Prostate gland (tissue), 2 donors: ENCODE measurements at regions not wholly inside any gene's neighbourhood (a gene's known extent, or its start where the extent isn't known, plus 50 kb on each side); places are given as distances from the start of the nearest gene placed in this dataset.
"Not testable (repeated sequence)": the region's sequence is repeated elsewhere in the genome, so short reads cannot be mapped to it uniquely, and the experiment has no call there.

ENCODE experiments used
- DNase-seq: peaks from one replicate; pipeline ENCODE4 v3.0.0-alpha.2; 2019; ENCODE audit warnings: low spot score
- H3K27ac ChIP-seq, 2 donors: fragments of 200-600 bp; sonication (generic); 2 replicates each; pipeline ENCODE4 v1.5.1; 2017 to 2019
- H3K27me3 ChIP-seq: fragments of 200-600 bp; sonication (generic); replicated peaks from 2 replicates; pipeline ENCODE4 v1.5.1; 2019; ENCODE audit not compliant: insufficient read depth
- H3K36me3 ChIP-seq, 2 donors: fragments of 200-600 bp; sonication (generic); 1 replicate in 1 of 2; 2 replicates in 1 of 2; pipeline versions ENCODE4 v1.5.1 to v1.8.1; 2017 to 2019
- H3K4me1 ChIP-seq: fragments of 200-600 bp; sonication (generic); replicated peaks from 2 replicates; pipeline ENCODE4 v1.5.1; 2019
- H3K4me3 ChIP-seq, 2 donors: fragments of 200-600 bp; sonication (generic); 2 replicates each; pipeline ENCODE4 v1.5.1; 2017 to 2019
- H3K9me3 ChIP-seq: fragments of 200-600 bp; sonication (generic); 2 replicates; pipeline ENCODE4 v1.5.1; 2017
- CTCF ChIP-seq, 4 experiments: fragments of 200-600 bp in 2 of 4; fragments of 450-650 bp in 2 of 4; sonication (generic) in 2 of 4; IDR thresholded peaks; 1 replicate in 3 of 4; 2 replicates in 1 of 4; pipeline ENCODE4 v1.5.1; 2016 to 2019; ENCODE audit warnings: antibody characterized with exemption in 4 of 4, mild to moderate bottlenecking in 2 of 4, moderate library complexity in 2 of 4
- POLR2A ChIP-seq: fragments of 450-650 bp; IDR thresholded peaks from one replicate; pipeline ENCODE4 v1.6.1; 2016; ENCODE audit warnings: antibody characterized with exemption, mild to moderate bottlenecking
- POLR2AphosphoS5 ChIP-seq: sonication (generic); formaldehyde crosslinking; IDR thresholded peaks from one replicate; pipeline ENCODE4 v1.6.1; 2017; ENCODE audit warnings: antibody characterized with exemption
- WGBS: methylation state at CpG from one replicate; pipeline ENCODE4 v1.1.5; 2018; 5-methylcytosine and 5-hydroxymethylcytosine counted together
- intact Hi-C: fragments of 100-400 bp; cut with DNase I; formaldehyde crosslinking; loops from one replicate; pipeline ENCODE4 v1.14.2; 2022

GRCh38 chr6:837380-837779, 144.4 kb upstream of the EXOC2 start:
- 64% methylated on average over 4 of the region's 4 CpGs for WGBS
- Histone ChIP-seq H3K9me3 (no peaks in the 10 kb centered on the region), H3K27ac (no peak overlapping the region), H3K36me3 (no peaks in the 10 kb centered on the region), H3K4me1 (no peaks in the 10 kb centered on the region), H3K4me3 (no peak overlapping the region), H3K27me3 (peaks cover 4% of the 10 kb centered on the region)
- no peak for DNase-seq
- intact Hi-C loops, result no loop called here
- no peak for TF ChIP-seq POLR2AphosphoS5
- no peak for TF ChIP-seq POLR2A
- no peak for TF ChIP-seq CTCF (IDR thresholded peaks at IDR 0.05)

- Histone ChIP-seq H3K4me1 (no peaks in the 10 kb centered on the region), H3K27me3 (peaks cover 4% of the 10 kb centered on the region), H3K9me3 (no peaks in the 10 kb centered on the region), H3K36me3 (no peaks in the 10 kb centered on the region), H3K4me3 (no peak overlapping the region), H3K27ac (no peak overlapping the region)
- no peak for DNase-seq
- 81% methylated on average over 2 of the region's 2 CpGs for WGBS
- intact Hi-C loops, result no loop called here
- TF ChIP-seq POLR2AphosphoS5 (no peak), POLR2A (no peak), CTCF (IDR thresholded peaks at IDR 0.05) (no peak)
These were observed 143.4 kb upstream of the EXOC2 start for GRCh38 chr6:836276-836853.

GRCh38 chr6:835476-836160, 142.7 kb upstream of the EXOC2 start:
- no peaks in the 10 kb centered on the region for H3K36me3 ChIP-seq
- intact Hi-C loops, result no loop called here
- 77% methylated on average over 3 of the region's 3 CpGs for WGBS
- peaks cover 4% of the 10 kb centered on the region for H3K27me3 ChIP-seq
- H3K4me3 ChIP-seq, result no peak overlapping the region
- H3K9me3 ChIP-seq, result no peaks in the 10 kb centered on the region
- H3K27ac ChIP-seq, result no peak overlapping the region
- TF ChIP-seq POLR2AphosphoS5 (no peak), CTCF (IDR thresholded peaks at IDR 0.05) (no peak), POLR2A (no peak)
- no peak for DNase-seq
- no peaks in the 10 kb centered on the region for H3K4me1 ChIP-seq

GRCh38 chr6:834866-835265, 141.9 kb upstream of the EXOC2 start:
- DNase-seq, result no peak
- H3K4me1 ChIP-seq, result no peaks in the 10 kb centered on the region
- H3K4me3 ChIP-seq, result no peak overlapping the region
- H3K9me3 ChIP-seq, result no peaks in the 10 kb centered on the region
- no peak overlapping the region for H3K27ac ChIP-seq
- intact Hi-C loops, result no loop called here
- H3K27me3 ChIP-seq, result peaks cover under 1% of the 10 kb centered on the region
- TF ChIP-seq POLR2A (no peak), CTCF (IDR thresholded peaks at IDR 0.05) (no peak), POLR2AphosphoS5 (no peak)
- 59% methylated on average over 2 of the region's 2 CpGs for WGBS
- H3K36me3 ChIP-seq, result no peaks in the 10 kb centered on the region

GRCh38 chr6:834190-834589, 141.3 kb upstream of the EXOC2 start:
- DNase-seq, result no peak
- TF ChIP-seq POLR2A (no peak), CTCF (IDR thresholded peaks at IDR 0.05) (no peak), POLR2AphosphoS5 (no peak)
- intact Hi-C loops, result no loop called here

GRCh38 chr6:832804-833203, 139.9 kb upstream of the EXOC2 start:
- DNase-seq, intact Hi-C loops, H3K27me3 ChIP-seq, H3K4me1 ChIP-seq, H3K4me3 ChIP-seq, H3K36me3 ChIP-seq, H3K9me3 ChIP-seq, H3K27ac ChIP-seq: not testable (repeated sequence)
- WGBS, result 91% methylated on average over 2 of the region's 2 CpGs

More at GRCh38 chr6:834190-834589, 141.3 kb upstream of the EXOC2 start:
- Histone ChIP-seq H3K27ac (no peak overlapping the region), H3K4me3 (no peak overlapping the region), H3K9me3 (no peaks in the 10 kb centered on the region), H3K36me3 (no peaks in the 10 kb centered on the region), H3K27me3 (no peaks in the 10 kb centered on the region), H3K4me1 (no peaks in the 10 kb centered on the region)
- WGBS, result 91% methylated on average over 2 of the region's 2 CpGs
